ENCODE measurements at regions not wholly inside any gene's neighbourhood (a gene's known extent, or its start where the extent isn't known, plus 50 kb on each side); places are given as distances from the start of the nearest gene placed in this dataset.

DNA sequence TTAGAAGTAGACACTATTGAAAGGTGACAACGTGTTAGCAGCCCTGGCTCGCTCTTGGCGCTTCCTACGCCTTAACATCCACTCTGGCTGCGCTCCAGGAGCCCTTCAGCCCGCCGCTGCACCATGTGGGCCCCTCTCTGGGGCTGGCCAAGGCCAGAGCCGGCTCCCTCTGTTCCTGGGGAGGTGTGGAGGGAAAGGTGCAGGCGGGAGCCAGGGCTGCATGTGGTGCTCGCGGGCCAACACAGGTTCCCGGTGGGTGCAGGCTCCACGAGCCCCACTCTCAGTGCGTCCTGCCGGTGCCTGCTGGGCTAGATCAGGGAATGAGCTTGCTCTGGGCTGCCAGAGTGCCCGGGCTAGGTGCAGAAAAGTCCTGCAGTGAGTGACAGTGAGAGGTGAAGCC lies 1284.3 kb downstream of the OLFM4 start:
- TF ChIP-seq, protein P1, sequence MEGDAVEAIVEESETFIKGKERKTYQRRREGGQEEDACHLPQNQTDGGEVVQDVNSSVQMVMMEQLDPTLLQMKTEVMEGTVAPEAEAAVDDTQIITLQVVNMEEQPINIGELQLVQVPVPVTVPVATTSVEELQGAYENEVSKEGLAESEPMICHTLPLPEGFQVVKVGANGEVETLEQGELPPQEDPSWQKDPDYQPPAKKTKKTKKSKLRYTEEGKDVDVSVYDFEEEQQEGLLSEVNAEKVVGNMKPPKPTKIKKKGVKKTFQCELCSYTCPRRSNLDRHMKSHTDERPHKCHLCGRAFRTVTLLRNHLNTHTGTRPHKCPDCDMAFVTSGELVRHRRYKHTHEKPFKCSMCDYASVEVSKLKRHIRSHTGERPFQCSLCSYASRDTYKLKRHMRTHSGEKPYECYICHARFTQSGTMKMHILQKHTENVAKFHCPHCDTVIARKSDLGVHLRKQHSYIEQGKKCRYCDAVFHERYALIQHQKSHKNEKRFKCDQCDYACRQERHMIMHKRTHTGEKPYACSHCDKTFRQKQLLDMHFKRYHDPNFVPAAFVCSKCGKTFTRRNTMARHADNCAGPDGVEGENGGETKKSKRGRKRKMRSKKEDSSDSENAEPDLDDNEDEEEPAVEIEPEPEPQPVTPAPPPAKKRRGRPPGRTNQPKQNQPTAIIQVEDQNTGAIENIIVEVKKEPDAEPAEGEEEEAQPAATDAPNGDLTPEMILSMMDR (IDR thresholded peaks at IDR 0.05): no peak
- no peak for TF ChIP-seq POLR2A (IDR thresholded peaks at IDR 0.05)
- no peak for TF ChIP-seq POLR2AphosphoS5 (IDR thresholded peaks at IDR 0.05)
- no peak for TF ChIP-seq EP300 (IDR thresholded peaks at IDR 0.05)

All from suprapubic skin (tissue), 4 donors.